BLaER1 (cell line): ENCODE measurements at regions not wholly inside any gene's neighbourhood (a gene's known extent, or its start where the extent isn't known, plus 50 kb on each side); places are given as distances from the start of the nearest gene placed in this dataset.

Source experiments
- H3K27ac ChIP-seq: shearing (Covaris generic); formaldehyde crosslinking; 2 replicates; pipeline ENCODE4 v1.8.1; 2022
- H3K27me3 ChIP-seq: shearing (Covaris generic); formaldehyde crosslinking; 2 replicates; pipeline ENCODE4 v1.8.1; 2022
- H3K36me3 ChIP-seq: shearing (Covaris generic); formaldehyde crosslinking; 2 replicates; pipeline ENCODE4 v1.8.1; 2022
- H3K4me1 ChIP-seq: shearing (Covaris generic); formaldehyde crosslinking; 2 replicates; pipeline ENCODE4 v1.8.1; 2022
- H3K4me2 ChIP-seq: shearing (Covaris generic); formaldehyde crosslinking; 2 replicates; pipeline ENCODE4 v1.8.1; 2022
- H3K4me3 ChIP-seq: shearing (Covaris generic); formaldehyde crosslinking; 2 replicates; pipeline ENCODE4 v1.8.1; 2022
- H3K9ac ChIP-seq: shearing (Covaris generic); formaldehyde crosslinking; 2 replicates; pipeline ENCODE4 v1.8.1; 2022
- H3K9me3 ChIP-seq: shearing (Covaris generic); formaldehyde crosslinking; 2 replicates; pipeline ENCODE4 v1.8.1; 2022
- H4K20me1 ChIP-seq: shearing (Covaris generic); formaldehyde crosslinking; 2 replicates; pipeline ENCODE4 v1.8.1; 2022
- Cebpa-rat ChIP-seq: shearing (Covaris generic); IDR thresholded peaks from 2 replicates; pipeline ENCODE4 v1.8.1; 2022

DNA sequence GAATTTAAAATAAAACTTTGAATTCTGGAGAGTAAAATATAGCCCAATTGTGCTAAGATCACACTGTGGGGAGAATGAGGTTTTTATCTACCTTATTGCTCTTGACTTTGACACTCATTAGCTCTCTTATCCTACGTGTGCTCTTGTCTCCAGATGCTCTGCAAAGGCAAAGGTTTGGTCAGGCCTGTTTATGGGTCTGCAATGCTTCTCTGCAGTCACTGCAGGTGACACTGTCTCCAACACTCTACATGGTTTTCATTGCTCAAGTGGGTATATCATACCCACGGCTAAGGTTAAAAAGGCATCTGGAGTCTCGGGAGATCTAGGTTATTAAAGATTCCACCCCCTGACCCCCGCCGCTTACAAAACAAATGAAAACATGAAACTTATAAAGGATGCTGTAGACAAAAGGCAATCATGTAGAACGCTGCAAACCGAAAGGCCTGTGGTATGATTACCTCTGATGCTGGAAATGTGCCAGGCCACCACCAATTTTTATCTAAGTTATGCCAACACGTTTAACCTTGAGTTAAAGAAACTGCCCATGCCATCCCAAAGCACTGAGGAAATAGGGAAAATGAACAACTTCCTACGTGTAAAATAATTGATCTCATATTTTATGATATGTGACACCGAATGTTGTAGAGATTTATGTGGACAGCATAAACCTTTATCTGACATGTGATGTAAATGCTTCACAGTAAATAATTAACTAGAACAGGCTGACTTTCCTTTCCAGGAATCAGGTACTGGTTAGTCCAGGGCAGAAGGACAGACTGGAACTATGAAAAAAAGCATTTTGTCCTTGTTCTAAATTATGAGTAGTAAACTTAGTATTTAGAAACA lies 238.2 kb upstream of the NOX3 start:
- Histone ChIP-seq H3K4me3 (no peak overlapping the region), H3K4me1 (peaks cover 11% of the 10 kb centered on the region), H3K4me2 (peak overlapping the region; percentile 22), H3K27ac (no peak overlapping the region), H3K9ac (no peak overlapping the region), H3K9me3 (no peaks in the 10 kb centered on the region), H4K20me1 (no peaks in the 10 kb centered on the region), H3K27me3 (no peaks in the 10 kb centered on the region), H3K36me3 (no peaks in the 10 kb centered on the region)
- TF ChIP-seq Cebpa-rat: no peak

- Histone ChIP-seq H4K20me1 (no peaks in the 10 kb centered on the region), H3K9ac (no peak overlapping the region), H3K4me3 (no peak overlapping the region), H3K4me1 (peaks cover 7% of the 10 kb centered on the region), H3K27me3 (no peaks in the 10 kb centered on the region), H3K36me3 (no peaks in the 10 kb centered on the region), H3K4me2 (no peak overlapping the region), H3K27ac (no peak overlapping the region), H3K9me3 (no peaks in the 10 kb centered on the region)
- TF ChIP-seq Cebpa-rat: no peak
Measured at GRCh38 chr6:155690820-155691219, 235.2 kb upstream of the NOX3 start.

DNA sequence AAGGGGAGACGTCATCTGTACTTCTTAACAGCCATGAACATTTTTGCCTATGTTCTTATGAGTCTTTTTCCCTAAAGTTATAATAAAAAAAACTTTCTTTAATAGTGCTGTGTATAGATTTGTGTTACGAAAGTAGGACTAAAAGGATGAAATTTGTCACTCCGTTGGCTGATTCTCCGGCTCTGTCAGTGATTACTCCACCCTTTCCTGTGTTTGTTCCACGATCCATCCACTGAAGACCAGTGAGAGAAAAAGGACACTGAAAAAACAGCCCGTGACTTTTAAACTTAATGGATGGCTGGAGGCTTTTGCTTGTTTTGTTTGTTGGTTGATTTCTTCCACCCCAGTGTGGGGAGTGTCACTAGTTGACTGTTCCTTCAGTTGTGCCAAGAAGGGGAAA lies 232.0 kb upstream of the NOX3 start:
- H3K36me3 ChIP-seq: no peaks in the 10 kb centered on the region

GRCh38 chr6:155684416-155685196 lies 229.0 kb upstream of the NOX3 start:
- Histone ChIP-seq H3K27me3 (no peaks in the 10 kb centered on the region), H4K20me1 (no peaks in the 10 kb centered on the region), H3K4me2 (no peak overlapping the region), H3K36me3 (no peaks in the 10 kb centered on the region), H3K9me3 (no peaks in the 10 kb centered on the region), H3K27ac (no peak overlapping the region), H3K4me1 (no peaks in the 10 kb centered on the region), H3K4me3 (no peak overlapping the region), H3K9ac (no peak overlapping the region)
- no peak for TF ChIP-seq Cebpa-rat

More for the DNA sequence above, 232.0 kb upstream of the NOX3 start:
- no peak overlapping the region for H3K4me3 ChIP-seq
- no peak overlapping the region for H3K4me2 ChIP-seq
- no peak for TF ChIP-seq Cebpa-rat
- H3K9ac ChIP-seq: no peak overlapping the region
- no peaks in the 10 kb centered on the region for H3K4me1 ChIP-seq
- no peaks in the 10 kb centered on the region for H3K27me3 ChIP-seq
- H4K20me1 ChIP-seq: no peaks in the 10 kb centered on the region
- H3K9me3 ChIP-seq: no peaks in the 10 kb centered on the region
- no peak overlapping the region for H3K27ac ChIP-seq

GRCh38 chr6:155678361-155678760 lies 222.7 kb upstream of the NOX3 start:
- Histone ChIP-seq H4K20me1 (no peaks in the 10 kb centered on the region), H3K36me3 (no peaks in the 10 kb centered on the region), H3K9me3 (no peaks in the 10 kb centered on the region), H3K27me3 (no peaks in the 10 kb centered on the region), H3K4me1 (no peaks in the 10 kb centered on the region), H3K4me3 (no peak overlapping the region), H3K27ac (no peak overlapping the region), H3K9ac (no peak overlapping the region), H3K4me2 (no peak overlapping the region)
- TF ChIP-seq Cebpa-rat: no peak

GRCh38 chr6:155676346-155676745 lies 220.7 kb upstream of the NOX3 start:
- H3K27me3 ChIP-seq: no peaks in the 10 kb centered on the region
- no peaks in the 10 kb centered on the region for H4K20me1 ChIP-seq
- H3K4me1 ChIP-seq: no peaks in the 10 kb centered on the region
- H3K4me3 ChIP-seq: no peak overlapping the region
- TF ChIP-seq Cebpa-rat: no peak
- no peak overlapping the region for H3K9ac ChIP-seq
- no peak overlapping the region for H3K27ac ChIP-seq
- no peak overlapping the region for H3K4me2 ChIP-seq
- H3K9me3 ChIP-seq: no peaks in the 10 kb centered on the region
- H3K36me3 ChIP-seq: no peaks in the 10 kb centered on the region

- H3K36me3 ChIP-seq: no peaks in the 10 kb centered on the region
- no peak for TF ChIP-seq Cebpa-rat
Measured at GRCh38 chr6:155670655-155671054, 215.0 kb upstream of the NOX3 start.

GRCh38 chr6:155660251-155660977 lies 204.8 kb upstream of the NOX3 start:
- TF ChIP-seq Cebpa-rat: no peak
- Histone ChIP-seq H3K4me1 (no peaks in the 10 kb centered on the region), H3K27ac (no peak overlapping the region), H3K36me3 (no peaks in the 10 kb centered on the region), H3K9me3 (no peaks in the 10 kb centered on the region), H3K4me3 (no peak overlapping the region), H4K20me1 (no peaks in the 10 kb centered on the region), H3K27me3 (no peaks in the 10 kb centered on the region), H3K4me2 (no peak overlapping the region), H3K9ac (no peak overlapping the region)

More at GRCh38 chr6:155670655-155671054, 215.0 kb upstream of the NOX3 start:
- Histone ChIP-seq H3K9me3 (no peaks in the 10 kb centered on the region), H3K4me2 (no peak overlapping the region), H3K4me1 (no peaks in the 10 kb centered on the region), H3K27ac (no peak overlapping the region), H3K9ac (no peak overlapping the region), H3K4me3 (no peak overlapping the region), H4K20me1 (no peaks in the 10 kb centered on the region), H3K27me3 (no peaks in the 10 kb centered on the region)

GRCh38 chr6:155656024-155656423 lies 200.4 kb upstream of the NOX3 start:
- Histone ChIP-seq H3K4me2 (no peak overlapping the region), H3K9me3 (0 out of 2 replicates have a peak, but pooled peaks cover 2% of the 10 kb centered on the region), H3K27me3 (no peaks in the 10 kb centered on the region), H3K4me3 (no peak overlapping the region), H3K4me1 (no peaks in the 10 kb centered on the region), H3K36me3 (no peaks in the 10 kb centered on the region), H3K9ac (no peak overlapping the region), H3K27ac (no peak overlapping the region), H4K20me1 (no peaks in the 10 kb centered on the region)
- TF ChIP-seq Cebpa-rat: no peak
